ENCODE measurements at regions not wholly inside any gene's neighbourhood (a gene's known extent, or its start where the extent isn't known, plus 50 kb on each side); places are given as distances from the start of the nearest gene placed in this dataset.

DNA sequence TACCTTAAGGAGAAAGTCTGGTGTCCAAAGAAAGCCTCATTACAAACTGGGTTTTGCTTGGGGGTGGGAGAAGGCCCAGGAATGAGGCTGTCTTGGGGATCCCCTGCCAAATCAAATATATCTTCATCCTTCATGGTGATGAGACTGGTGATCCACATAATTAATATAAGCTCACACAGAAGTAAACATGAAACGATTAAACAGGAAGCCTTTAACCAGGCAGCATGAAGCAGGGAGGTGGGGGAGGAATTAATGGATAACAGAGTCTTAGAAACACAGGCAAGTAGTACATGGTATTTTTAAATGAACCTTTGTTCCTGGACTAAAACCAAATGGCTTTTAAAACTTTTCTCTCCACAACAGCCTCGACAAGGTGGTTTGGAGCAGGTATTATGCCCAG, 437.5 kb downstream of the TFAP2A start:
- DNase-seq (ENCODE audit: low spot score): no peak
- peaks cover 0 to 1% (median 0%) of the 10 kb centered on the region in 4 donors for H3K4me1 ChIP-seq (ENCODE audit: control insufficient read depth in 4 of 4, insufficient read depth in 4 of 4, low read length in 3 of 4)
- no peak overlapping the region for H3K9ac ChIP-seq (ENCODE audit: low read depth in 1 of 2, low read length in 2 of 2)
- H3K27me3 ChIP-seq (ENCODE audit: control insufficient read depth in 4 of 4, insufficient read depth in 4 of 4, low read length in 3 of 4): no peaks in the 10 kb centered on the region
- H3K27ac ChIP-seq (ENCODE audit: low read depth in 1 of 2, low read length in 2 of 2): no peak overlapping the region
- H3K9me3 ChIP-seq (ENCODE audit: control insufficient read depth in 4 of 4, low read length in 3 of 4): no peaks in the 10 kb centered on the region
- H3K4me3 ChIP-seq (ENCODE audit: low read depth in 1 of 3, low read length in 3 of 3): no peak overlapping the region
- TF ChIP-seq JUND (IDR thresholded peaks at IDR 0.05) (no peak), HNF4A (conservative IDR thresholded peaks at IDR 0.05) (no peak), EGR1 (IDR thresholded peaks at IDR 0.05; ENCODE audit: low read depth in 2 of 2) (no peak), FOXA2 (IDR thresholded peaks at IDR 0.05) (no peak), SP1 (IDR thresholded peaks at IDR 0.05) (no peak), NR2F2 (IDR thresholded peaks at IDR 0.05) (no peak), TAF1 (conservative IDR thresholded peaks at IDR 0.05) (no peak), FOXA1 (IDR thresholded peaks at IDR 0.05) (no peak)
- TF ChIP-seq, protein P1, sequence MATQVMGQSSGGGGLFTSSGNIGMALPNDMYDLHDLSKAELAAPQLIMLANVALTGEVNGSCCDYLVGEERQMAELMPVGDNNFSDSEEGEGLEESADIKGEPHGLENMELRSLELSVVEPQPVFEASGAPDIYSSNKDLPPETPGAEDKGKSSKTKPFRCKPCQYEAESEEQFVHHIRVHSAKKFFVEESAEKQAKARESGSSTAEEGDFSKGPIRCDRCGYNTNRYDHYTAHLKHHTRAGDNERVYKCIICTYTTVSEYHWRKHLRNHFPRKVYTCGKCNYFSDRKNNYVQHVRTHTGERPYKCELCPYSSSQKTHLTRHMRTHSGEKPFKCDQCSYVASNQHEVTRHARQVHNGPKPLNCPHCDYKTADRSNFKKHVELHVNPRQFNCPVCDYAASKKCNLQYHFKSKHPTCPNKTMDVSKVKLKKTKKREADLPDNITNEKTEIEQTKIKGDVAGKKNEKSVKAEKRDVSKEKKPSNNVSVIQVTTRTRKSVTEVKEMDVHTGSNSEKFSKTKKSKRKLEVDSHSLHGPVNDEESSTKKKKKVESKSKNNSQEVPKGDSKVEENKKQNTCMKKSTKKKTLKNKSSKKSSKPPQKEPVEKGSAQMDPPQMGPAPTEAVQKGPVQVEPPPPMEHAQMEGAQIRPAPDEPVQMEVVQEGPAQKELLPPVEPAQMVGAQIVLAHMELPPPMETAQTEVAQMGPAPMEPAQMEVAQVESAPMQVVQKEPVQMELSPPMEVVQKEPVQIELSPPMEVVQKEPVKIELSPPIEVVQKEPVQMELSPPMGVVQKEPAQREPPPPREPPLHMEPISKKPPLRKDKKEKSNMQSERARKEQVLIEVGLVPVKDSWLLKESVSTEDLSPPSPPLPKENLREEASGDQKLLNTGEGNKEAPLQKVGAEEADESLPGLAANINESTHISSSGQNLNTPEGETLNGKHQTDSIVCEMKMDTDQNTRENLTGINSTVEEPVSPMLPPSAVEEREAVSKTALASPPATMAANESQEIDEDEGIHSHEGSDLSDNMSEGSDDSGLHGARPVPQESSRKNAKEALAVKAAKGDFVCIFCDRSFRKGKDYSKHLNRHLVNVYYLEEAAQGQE (IDR thresholded peaks at IDR 0.05): no peak
- TF ChIP-seq, protein P2, sequence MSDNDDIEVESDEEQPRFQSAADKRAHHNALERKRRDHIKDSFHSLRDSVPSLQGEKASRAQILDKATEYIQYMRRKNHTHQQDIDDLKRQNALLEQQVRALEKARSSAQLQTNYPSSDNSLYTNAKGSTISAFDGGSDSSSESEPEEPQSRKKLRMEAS (IDR thresholded peaks at IDR 0.05): no peak
- TF ChIP-seq, protein P3, sequence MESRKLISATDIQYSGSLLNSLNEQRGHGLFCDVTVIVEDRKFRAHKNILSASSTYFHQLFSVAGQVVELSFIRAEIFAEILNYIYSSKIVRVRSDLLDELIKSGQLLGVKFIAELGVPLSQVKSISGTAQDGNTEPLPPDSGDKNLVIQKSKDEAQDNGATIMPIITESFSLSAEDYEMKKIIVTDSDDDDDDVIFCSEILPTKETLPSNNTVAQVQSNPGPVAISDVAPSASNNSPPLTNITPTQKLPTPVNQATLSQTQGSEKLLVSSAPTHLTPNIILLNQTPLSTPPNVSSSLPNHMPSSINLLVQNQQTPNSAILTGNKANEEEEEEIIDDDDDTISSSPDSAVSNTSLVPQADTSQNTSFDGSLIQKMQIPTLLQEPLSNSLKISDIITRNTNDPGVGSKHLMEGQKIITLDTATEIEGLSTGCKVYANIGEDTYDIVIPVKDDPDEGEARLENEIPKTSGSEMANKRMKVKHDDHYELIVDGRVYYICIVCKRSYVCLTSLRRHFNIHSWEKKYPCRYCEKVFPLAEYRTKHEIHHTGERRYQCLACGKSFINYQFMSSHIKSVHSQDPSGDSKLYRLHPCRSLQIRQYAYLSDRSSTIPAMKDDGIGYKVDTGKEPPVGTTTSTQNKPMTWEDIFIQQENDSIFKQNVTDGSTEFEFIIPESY (IDR thresholded peaks at IDR 0.05): no peak
- TF ChIP-seq, protein P4, sequence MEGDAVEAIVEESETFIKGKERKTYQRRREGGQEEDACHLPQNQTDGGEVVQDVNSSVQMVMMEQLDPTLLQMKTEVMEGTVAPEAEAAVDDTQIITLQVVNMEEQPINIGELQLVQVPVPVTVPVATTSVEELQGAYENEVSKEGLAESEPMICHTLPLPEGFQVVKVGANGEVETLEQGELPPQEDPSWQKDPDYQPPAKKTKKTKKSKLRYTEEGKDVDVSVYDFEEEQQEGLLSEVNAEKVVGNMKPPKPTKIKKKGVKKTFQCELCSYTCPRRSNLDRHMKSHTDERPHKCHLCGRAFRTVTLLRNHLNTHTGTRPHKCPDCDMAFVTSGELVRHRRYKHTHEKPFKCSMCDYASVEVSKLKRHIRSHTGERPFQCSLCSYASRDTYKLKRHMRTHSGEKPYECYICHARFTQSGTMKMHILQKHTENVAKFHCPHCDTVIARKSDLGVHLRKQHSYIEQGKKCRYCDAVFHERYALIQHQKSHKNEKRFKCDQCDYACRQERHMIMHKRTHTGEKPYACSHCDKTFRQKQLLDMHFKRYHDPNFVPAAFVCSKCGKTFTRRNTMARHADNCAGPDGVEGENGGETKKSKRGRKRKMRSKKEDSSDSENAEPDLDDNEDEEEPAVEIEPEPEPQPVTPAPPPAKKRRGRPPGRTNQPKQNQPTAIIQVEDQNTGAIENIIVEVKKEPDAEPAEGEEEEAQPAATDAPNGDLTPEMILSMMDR (IDR thresholded peaks at IDR 0.05; ENCODE audit: low read depth, low read length, missing input control): no peak
- 8% methylated on average over 2 of the region's 2 CpGs for WGBS
- H3K36me3 ChIP-seq (ENCODE audit: control insufficient read depth in 4 of 4, insufficient read depth in 3 of 4, low read depth in 1 of 4, low read length in 3 of 4): no peaks in the 10 kb centered on the region

DNA sequence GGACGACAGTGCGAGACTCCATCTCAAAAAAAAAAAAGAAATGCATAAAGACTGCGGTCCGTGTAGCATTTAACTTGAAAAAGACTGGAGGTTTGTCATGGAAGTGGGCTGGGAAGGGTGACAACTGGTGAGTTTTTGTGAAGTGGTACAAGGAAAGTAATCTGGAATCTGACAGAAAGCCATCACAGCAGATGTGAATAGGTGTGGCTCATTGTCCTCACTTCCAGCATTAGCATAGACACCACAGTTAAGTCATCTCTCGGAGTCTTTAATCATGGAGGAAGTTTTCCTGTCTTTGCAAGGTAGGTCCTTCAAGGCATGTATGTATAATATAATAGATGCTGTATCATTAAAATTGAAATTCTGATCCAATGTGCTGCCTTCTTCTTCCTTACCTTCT, 453.2 kb downstream of the TFAP2A start:
- no peaks in the 10 kb centered on the region for H3K4me1 ChIP-seq (ENCODE audit: control insufficient read depth in 4 of 4, insufficient read depth in 4 of 4, low read length in 3 of 4)
- WGBS: 89% methylated on average over 5 of the region's 5 CpGs
- TF ChIP-seq, protein P3 (IDR thresholded peaks at IDR 0.05): no peak
- TF ChIP-seq, protein P2 (IDR thresholded peaks at IDR 0.05): no peak
- TF ChIP-seq, protein P1 (IDR thresholded peaks at IDR 0.05): no peak
- no peak for TF ChIP-seq RXRA (IDR thresholded peaks at IDR 0.05)
- TF ChIP-seq HNF4G (IDR thresholded peaks at IDR 0.05): no peak
- TF ChIP-seq, protein P5, sequence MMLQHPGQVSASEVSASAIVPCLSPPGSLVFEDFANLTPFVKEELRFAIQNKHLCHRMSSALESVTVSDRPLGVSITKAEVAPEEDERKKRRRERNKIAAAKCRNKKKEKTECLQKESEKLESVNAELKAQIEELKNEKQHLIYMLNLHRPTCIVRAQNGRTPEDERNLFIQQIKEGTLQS (IDR thresholded peaks at IDR 0.05): no peak
- TF ChIP-seq JUND (IDR thresholded peaks at IDR 0.05): no peak
- TF ChIP-seq HNF4A (conservative IDR thresholded peaks at IDR 0.05): no peak
- TF ChIP-seq NR2F2 (IDR thresholded peaks at IDR 0.05): no peak
- no peak for TF ChIP-seq EGR1 (IDR thresholded peaks at IDR 0.05; ENCODE audit: low read depth in 2 of 2)

More for the DNA sequence above, 453.2 kb downstream of the TFAP2A start:
- H3K27ac ChIP-seq (ENCODE audit: low read depth in 1 of 2, low read length in 2 of 2): no peak overlapping the region
- DNase-seq (ENCODE audit: low spot score): no peak
- H3K4me3 ChIP-seq (ENCODE audit: low read depth in 1 of 3, low read length in 3 of 3): no peak overlapping the region
- no peaks in the 10 kb centered on the region for H3K27me3 ChIP-seq (ENCODE audit: control insufficient read depth in 4 of 4, insufficient read depth in 4 of 4, low read length in 3 of 4)
- no peaks in the 10 kb centered on the region for H3K36me3 ChIP-seq (ENCODE audit: control insufficient read depth in 4 of 4, insufficient read depth in 3 of 4, low read depth in 1 of 4, low read length in 3 of 4)
- no peaks in the 10 kb centered on the region for H3K9me3 ChIP-seq (ENCODE audit: control insufficient read depth in 4 of 4, low read length in 3 of 4)
- no peak overlapping the region for H3K9ac ChIP-seq (ENCODE audit: low read depth in 1 of 2, low read length in 2 of 2)

Measured in liver (tissue), 8 donors.